Posterior cingulate gyrus (tissue), 11 donors: ENCODE measurements at regions not wholly inside any gene's neighbourhood (a gene's known extent, or its start where the extent isn't known, plus 50 kb on each side); places are given as distances from the start of the nearest gene placed in this dataset.

Experiments used
- DNase-seq, 10 donors: peaks; one replicate each; pipeline versions ENCODE4 v3.0.0 to v3.0.0-alpha.2; 2020 to 2021; ENCODE audit warnings: mixed read lengths in 3 of 10
- intact Hi-C: fragments of 100-400 bp; cut with DNase I; formaldehyde crosslinking; loops from one replicate; pipeline ENCODE4 v1.15.1; 2023

DNA sequence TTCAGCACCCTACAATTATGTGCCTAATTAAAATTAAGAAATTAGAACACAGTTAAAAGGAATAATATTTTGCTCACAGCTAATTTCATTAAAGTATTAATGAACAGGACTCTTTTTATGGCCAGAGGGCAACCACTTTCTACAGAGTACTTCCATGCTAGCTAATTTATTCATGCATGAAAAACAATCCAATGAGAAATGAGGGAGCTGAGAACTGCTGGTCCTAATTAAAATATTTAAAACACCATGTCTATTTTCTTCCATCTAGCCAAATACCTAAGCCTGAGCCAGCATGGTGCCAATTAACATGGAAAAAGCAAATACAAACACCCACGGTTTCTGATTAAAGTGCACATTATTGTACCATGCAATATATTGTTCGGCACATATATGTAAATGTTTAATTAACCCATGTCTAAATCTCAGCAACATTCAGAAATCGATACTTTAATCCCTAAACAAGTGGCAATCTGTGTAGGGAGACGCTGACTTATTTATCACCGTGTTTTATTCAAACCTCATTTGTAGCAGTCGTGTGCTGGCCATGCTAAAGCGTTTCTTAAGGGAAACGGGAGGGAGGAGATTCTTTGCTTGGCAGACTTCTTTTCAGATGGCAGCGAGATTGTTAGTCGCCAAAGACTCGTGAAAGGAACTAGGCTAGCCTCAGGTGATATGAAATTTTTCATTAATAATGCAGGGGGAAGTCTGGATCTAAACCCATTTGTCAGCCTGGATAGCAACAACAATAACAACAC, 193.5 kb downstream of the ANXA2 start:
- DNase-seq, result no peak
- intact Hi-C loops, result no loop called here

DNA sequence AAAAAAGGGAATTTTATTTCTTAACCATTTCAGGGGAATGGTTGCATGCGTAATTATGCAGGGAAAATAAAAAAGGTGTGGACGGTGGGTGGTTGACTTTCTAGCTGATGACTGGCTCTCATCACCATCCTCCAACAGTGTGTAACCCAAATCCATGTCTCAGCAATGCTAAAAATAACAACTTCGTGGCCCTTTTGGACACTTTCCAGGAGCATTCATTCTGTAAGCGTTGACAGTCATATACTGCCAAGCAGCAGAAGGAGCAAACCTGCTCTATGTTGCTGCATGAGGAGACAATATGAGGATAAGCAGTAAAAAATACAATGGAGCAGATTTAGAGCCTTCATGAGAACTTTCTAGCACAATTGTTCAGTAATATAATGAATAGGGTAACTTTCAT, 189.1 kb downstream of the ANXA2 start:
- intact Hi-C loops, result no loop called here
- no peak for DNase-seq

DNA sequence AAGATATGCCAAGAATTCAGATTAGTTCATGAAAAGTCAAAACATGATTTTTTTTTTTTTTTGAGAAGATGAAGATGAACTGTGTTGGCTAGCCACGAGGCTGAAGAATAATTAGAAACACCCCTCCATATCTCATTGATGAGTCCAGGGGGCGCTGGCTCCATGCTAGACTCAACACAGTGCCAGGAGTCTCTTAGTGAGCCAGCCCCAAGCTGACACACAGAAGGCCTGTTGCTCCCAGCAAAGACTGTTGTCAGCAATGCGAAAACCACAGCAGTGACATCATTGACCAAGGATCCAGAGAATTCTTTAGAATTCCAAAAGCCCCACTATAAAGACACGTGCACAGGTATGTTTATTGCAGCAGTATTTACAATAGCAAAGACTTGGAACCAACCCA, 185.2 kb downstream of the ANXA2 start:
- intact Hi-C loops, result no loop called here
- no peak for DNase-seq

DNA sequence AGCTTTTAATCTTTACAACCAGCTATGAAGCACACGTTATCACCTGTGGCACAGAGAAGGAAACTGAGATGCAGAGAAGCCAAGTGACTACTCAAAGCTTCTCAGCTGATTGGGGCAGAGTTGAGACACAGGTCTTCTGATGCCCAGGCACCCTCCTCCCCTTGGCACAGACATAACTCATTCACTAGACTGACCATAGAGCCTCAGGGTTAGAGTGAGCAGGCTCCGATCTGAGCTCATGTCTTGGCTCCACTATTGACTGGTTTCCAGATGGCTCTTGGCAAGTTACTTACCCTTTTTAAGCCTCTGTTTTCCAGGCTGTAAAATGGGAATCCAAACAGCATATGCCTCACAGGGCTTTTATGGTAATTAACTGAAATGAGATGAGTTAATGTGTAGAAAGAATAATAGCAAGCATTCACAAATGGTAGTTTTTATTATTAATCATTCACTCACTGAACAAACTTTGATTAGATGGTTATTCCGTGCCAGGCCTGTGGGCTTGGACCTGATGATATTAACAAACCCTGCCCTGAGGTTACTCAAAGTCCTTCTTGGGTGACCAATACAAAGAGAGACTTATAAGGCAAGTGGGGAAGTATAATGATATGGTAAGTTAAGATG, 184.3 kb downstream of the ANXA2 start:
- no peak for DNase-seq
- intact Hi-C loops, result no loop called here

DNA sequence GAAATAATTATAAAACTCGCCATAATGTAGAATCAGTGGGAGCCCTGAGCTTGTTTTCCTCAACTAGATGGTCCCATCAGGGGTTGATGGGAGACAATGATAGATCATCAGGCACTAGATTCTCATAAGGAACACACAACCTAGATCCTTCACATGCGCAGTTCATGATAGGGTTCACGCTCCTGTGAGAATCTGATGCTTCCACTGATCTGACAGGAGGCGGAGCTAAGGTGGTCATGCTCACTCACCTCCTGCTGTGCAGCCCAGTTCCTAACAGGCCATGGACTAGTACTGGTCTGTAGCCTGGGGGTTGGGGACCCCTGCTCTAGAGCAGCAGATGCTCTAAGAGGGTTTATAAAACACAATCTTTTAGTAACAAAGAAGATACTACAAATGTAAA, 183.6 kb downstream of the ANXA2 start:
- no peak for DNase-seq
- intact Hi-C loops, result no loop called here

DNA sequence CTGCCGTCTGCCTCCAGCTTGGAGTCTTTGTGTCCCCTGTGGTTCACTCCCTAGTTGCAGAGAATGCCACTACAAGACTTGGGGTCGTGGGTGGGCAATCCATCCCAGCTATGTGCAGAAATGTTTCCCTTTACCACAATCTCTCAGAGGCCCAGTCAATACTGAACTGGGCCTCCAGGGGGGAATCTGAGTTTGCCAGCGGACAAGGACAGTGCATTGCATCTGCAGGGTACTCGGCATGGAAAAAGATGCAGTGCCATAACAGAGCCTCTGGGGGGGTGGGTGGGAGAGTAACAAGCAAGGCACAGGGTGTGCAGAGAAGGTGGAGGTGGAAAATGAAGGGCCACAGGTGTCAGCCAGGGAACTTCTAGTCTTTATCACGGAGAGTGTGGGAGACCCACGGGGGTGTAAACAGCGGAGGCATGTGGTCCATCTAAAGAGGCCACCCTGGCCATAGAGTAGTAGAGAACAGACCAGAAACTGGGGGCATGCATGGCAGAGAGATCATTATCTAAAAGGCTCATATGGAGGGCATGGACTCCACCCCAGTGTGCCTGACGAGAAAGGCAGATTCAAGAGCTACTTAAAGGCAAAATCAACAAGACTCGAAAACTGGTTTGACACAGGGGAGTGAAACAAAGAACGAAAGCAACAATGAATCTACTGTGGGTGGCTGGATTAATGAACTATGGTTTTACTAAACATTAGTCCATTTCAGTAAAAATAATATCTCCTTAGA, 182.4 kb downstream of the ANXA2 start:
- intact Hi-C loops, result no loop called here
- DNase-seq, result no peak

DNA sequence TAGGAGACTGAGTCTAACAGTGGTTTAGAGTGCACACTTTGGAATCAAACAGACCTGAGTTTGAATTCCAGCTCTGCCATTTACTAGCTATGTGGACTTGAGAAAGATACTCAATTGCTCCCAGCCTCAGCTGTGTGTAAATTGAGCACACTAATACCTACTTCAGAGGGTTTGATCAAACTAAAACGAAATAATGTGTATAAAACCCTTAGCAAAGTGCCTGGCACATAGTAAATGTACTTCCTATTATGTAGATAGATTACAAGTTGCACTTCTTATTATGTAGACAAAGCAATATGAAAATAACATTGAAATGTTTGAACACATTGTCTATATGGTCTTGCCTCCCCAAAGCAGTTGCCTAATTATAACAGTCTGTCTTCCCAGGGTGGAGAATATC, 180.6 kb downstream of the ANXA2 start:
- intact Hi-C loops, result no loop called here
- no peak for DNase-seq

DNA sequence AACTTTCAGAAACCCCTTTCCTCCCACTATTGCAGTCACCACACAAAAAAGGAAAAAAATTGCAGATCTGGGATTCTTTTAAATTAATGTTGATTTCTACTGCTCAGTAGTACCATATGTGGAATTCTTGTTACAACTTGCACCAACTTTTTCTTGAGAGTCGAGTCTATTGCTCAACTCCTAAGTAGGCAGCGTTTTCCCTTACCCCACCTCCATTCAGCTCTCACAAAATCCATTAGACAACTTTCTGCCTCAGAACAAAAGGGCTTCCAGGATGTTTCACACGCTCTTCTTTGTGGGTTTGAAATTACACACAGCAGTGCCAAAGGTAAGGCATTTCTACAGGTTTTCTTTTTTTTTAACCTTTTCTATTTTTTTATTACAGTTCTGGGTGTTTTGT, 179.5 kb downstream of the ANXA2 start:
- intact Hi-C loops, result no loop called here
- DNase-seq, result no peak

DNA sequence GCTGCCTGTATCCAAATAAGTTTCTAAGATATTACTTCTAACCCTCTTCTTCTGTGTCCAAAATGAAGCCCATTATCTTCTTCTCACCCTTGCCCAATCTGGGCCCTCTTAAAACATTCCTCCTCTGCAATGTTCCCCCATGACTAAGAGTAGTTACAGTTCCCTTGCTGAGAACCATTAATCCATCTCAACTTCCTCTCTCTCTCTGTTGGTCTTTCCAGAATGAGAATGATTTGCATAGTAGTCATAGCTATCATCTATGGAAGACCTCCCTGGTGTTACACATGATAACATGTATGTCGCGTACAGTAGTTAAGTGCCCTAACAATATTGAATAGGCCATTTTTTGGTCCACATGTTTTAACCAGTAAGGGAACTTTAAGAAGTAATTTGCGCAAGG, 177.9 kb downstream of the ANXA2 start:
- DNase-seq, result no peak
- intact Hi-C loops, result no loop called here

DNA sequence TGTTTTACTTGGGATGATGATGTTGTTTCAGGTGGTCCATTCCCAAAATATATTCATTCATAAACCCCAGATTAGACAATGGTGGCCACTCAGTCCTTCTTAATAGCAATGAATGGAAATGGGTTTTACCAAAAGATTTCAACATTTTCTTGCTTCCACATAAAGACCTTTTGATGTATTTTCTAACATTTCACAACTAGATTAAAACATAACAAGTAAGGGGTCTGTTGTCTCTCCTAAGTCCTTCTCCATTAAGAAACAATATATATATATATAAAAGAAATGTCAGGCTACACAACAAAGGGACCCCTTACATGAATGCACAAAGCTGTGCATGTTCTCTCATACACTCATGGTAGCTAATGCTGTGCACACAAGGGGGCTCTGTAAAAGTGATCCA, 176.4 kb downstream of the ANXA2 start:
- intact Hi-C loops, result no loop called here
- no peak for DNase-seq

DNA sequence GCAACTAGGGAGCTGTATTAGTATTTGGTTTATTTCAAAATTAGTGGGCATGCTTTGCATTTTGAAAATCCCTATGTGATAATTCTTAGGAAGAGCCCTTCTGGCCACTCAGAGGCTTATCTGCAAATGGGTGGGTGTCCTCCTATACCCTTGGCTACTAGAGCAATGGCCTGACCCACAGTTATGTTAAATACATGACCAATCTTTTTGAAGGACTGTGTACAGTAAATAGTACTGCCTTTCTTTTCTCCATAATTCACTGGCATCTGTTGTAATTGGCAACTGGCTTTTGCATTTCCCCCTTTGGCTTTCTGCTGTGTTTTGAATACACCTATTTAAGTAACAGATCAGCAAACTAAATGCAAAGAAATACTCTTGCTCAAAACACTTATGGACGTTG, 175.4 kb downstream of the ANXA2 start:
- no peak for DNase-seq
- intact Hi-C loops, result no loop called here

DNA sequence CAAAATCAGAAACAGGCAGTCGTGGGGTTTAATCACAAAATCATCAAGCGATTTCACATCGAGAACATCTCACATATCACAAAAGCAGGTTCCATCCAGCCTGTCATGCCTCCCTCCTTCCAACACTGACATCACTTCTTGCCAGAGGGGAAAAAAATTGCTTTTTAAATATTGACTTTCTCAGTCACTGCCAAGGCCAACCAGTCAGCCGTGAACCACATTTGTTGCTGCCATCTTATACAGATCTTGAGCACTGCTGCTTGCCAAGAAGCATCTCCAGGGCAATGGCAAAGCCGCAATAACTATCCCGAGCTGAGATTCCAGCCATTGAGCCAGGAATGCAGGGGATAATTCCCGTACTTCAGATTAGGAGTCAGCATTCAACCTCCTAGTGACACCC, 174.6 kb downstream of the ANXA2 start:
- intact Hi-C loops, result no loop called here
- no peak for DNase-seq

DNA sequence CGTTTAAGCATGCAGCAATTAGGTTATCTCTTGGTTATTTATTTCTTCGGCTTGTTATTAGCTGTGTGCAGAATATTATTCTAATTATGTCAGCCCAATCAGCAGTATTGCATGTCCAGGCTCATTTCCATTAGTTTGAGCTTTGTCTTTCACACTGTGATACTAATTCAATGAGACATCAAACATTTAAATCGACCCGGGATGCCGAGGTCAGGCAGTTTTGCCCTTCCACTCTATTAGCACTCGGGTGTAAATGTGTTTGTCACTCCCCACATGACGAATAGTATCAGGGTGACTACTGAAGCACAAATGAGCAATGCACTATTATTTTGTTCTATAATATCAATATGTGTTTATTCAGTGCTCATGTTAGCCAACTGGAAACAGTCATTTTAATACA, 170.9 kb downstream of the ANXA2 start:
- no peak for DNase-seq
- intact Hi-C loops, result no loop called here

DNA sequence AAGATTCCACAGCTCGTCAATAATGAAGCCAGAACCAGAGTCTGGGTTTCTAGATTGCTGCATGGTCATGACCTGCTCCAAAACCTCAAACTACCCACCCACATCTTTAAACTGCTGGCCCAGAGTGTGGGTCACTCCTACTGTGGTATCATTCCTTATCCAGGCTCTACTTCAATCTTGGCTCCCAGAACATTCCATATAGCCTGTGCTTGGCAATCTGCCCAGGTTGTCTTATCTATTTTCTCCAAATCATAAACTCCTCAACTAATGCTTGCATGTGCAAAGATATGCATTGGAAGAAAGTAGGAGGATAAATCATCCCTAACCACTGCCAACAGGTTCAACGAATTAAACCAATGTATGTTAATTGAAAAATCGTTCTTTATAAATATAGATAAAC, 169.7 kb downstream of the ANXA2 start:
- DNase-seq, result no peak
- intact Hi-C loops, result no loop called here

DNA sequence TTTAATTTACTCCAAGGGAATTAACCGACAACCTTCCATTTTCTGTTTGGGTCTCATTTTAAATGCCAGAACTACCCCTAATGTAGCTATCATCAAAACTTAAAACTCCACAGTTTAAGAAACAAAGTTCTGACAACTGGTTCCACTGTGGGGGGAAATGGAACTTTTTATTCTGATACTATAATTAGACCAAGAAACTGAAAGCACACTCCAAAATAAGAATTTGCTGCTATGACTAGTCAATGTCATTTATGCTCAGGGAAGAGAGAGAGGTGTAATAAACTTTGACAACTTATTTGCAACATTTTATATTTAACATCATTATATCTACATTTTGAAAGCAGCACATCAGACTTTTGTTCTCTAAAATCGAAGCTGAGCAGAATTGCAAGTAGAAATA, 169.2 kb downstream of the ANXA2 start:
- intact Hi-C loops, result no loop called here
- DNase-seq, result no peak

DNA sequence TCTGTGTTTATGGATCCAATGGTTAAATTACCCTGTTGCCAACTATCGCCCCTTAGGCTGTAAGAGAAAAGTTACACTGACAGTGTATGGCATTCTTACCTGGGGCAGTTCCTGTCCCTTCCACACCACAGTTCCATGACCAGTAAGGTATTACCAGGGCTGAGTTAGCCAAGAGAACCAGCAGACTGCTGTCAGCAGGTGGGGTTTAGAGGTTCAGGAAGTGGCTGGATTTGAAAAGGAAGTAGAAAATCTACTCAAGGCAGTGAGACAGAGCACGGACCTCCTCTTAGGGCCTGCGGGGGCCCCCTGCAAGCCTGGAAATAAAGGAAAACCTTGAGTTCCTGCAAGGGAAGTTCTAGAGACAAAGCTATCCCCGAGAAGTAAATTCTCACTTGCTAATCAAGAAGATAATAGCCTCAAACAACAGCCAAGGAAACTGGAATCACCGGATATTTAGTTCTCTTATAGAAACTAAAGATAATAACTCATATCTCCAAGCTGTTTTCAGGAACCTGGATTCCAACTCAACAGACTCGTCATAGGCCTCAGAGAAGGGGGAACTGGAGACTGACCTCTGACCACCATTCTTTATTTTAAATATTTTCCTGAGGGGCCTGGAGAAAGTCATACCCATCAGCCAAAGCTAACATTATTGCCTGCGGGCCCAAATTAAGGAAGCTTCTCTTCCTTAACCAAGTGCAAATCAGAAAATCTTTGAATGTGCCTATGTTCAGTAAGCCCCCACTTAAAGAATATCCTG, 161.7 kb downstream of the ANXA2 start:
- intact Hi-C loops, result no loop called here
- no peak for DNase-seq

DNA sequence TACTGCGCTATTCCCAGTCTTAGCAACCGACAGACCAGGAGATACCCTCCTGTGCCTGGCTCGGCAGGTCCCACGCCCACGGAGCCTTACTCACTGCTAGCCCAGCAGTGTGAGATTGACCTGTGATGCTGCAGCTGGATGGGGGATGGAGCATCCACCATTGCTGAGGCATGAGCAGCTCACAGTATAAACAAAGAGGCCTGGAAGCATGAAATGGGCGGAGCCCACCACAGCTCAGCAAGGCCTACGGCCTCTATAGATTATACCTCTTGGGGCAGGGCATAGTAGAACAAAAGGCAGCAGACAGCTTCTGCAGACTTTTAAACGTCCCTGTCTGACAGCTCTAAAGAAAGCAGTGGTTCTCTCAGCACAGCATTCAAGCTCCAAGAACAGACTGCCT, 160.3 kb downstream of the ANXA2 start:
- intact Hi-C loops, result no loop called here
- no peak for DNase-seq

DNA sequence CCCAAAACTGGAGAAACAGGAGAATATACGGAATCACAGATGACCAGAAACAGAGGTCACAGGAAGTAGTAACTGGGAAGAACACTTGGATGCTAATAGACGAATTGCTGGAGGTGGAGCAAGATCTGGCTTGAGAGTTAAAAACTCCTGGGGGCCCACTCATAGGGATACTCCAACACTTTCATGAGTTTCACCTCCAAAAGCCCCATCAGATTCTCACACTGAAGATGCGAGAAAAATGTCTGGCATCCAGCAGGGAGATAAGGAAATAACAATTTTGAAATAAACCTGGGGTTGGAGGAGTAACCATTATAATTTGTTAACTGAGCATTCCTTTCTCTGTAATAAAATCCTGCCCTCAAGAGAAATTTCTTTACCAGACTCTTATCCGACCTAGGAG, 154.0 kb downstream of the ANXA2 start:
- intact Hi-C loops, result no loop called here
- DNase-seq, result no peak

DNA sequence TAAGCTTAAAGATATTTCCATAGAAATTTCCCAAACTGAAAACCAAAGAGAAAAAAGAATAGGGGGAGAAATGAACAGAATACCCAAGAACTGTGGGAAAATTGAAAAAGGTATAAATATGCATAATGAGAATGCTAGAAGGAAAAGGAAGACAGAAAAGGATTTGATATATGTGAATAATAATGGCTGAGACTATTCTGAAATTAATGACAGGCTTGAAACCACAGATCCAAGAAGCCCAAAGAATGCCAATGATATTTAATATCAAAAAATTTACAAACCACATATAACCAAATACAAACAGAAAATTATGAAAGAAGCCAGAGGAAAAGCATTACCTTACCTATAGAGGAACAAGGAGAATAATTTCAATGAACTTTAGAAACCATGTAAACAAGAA, 153.0 kb downstream of the ANXA2 start:
- intact Hi-C loops, result no loop called here
- no peak for DNase-seq

DNA sequence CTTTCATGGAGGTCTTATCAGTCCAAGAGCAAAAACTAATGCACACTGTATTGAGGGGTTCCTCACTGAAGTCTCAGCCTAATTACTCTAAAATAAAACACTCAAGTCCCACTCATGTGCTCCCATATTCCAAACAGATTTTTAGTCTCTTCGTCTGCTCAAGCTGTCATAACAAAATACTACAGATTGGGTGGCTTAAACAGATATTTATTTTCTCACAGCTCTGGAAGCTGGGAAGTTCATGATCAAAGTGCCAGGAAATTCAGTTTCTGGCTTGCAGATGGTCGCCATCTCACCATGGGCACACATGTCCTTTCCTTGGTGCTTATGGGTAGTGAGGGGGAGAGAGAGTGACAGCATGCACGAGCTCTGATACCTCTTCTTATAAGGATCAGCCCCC, 147.5 kb downstream of the ANXA2 start:
- no peak for DNase-seq
- intact Hi-C loops, result no loop called here

DNA sequence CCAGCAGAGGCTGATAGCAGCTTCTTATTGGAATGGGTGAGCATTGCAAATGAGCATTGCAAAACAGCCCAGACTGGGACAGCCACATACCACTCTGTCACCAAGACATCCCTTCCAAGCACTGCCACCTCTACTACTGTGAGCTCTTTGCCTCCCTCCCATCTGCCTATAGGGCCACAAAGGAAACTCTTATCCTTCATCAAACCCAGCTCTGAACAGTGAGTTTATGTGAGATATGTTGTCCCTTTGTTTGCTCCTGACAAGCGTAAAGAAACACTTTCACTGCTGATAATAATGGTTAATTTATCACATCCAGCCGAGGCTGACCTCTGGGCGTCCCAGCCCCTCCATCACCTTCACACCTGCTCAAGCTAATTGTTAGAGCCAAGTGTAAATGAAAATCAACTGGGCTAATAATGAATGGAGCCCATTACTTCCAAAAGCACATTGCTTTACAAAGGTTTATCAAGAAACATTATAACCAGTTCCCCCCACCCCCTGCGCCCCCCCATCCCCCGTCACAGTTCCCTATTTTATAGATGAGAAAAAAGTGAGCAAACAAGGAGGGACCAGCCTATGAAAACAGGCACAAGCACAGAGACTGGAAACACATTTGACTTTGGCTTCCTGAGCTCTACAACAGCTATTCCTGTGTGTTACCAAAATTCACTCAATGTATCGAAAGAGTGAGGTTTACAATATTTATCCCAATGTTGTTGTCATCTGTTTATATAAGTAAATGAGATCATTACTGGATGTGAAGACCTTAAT, 146.3 kb downstream of the ANXA2 start:
- intact Hi-C loops, result no loop called here
- DNase-seq, result no peak
